ENCODE measurements at regions not wholly inside any gene's neighbourhood (a gene's known extent, or its start where the extent isn't known, plus 50 kb on each side); places are given as distances from the start of the nearest gene placed in this dataset.

DNA sequence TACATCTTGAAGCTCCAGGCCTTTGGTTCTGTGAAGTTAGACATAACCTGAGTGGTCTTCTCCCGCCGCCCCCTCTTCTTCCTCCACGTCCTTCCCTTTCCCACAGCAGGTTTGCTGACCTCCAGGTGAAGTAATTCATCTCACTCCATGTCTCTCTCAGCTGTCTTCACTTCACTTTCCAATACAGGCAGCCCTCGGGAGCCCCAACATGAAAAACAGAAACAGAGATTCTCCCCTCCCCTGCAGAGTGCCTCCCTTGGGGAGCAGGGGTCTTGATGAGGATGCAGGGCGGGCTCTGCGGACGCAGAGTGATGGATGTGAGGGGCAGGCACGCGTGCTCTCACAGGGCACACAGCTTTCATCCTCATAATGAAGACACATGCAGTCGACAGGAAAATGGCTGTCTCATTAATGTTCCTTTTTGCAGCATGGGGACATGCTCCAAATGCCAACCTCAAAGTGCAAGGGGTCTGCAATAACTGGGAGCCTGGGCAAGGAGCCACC, 95.6 kb downstream of the GPAM start:
- H3K27me3 ChIP-seq (ENCODE audit: control insufficient read depth in 2 of 2, insufficient read depth in 2 of 2, low read length in 2 of 2) = no peaks in the 10 kb centered on the region
- ChIA-PET CTCF (no interaction called here), POLR2A (no interaction called here)
- Mint-ChIP-seq H3K36me3 (no peaks in the 10 kb centered on the region), H3K4me1 (no peaks in the 10 kb centered on the region), H3K27me3 (peaks cover 3 to 33% (median 24%) of the 10 kb centered on the region in 5 donors), H3K4me3 (no peak overlapping the region), H3K27ac (no peak overlapping the region), H3K9me3 (peaks cover 0 to 1% (median 0%) of the 10 kb centered on the region in 11 donors)
- intact Hi-C loops (cut with micrococcal nuclease) = no loop called here
- no peak for ATAC-seq
- no peaks in the 10 kb centered on the region for H3K4me1 ChIP-seq (ENCODE audit: control insufficient read depth in 2 of 2, insufficient read depth in 2 of 2, low read length in 2 of 2)
- H3K36me3 ChIP-seq (ENCODE audit: control insufficient read depth in 2 of 3, insufficient read depth in 3 of 3, low read length in 3 of 3) = no peaks in the 10 kb centered on the region
- no peak overlapping the region for H3K4me3 ChIP-seq (ENCODE audit: low read length)
- H3K27ac ChIP-seq (ENCODE audit: low read depth, low read length) = no peak overlapping the region
- no peak for DNase-seq
- H3K9me3 ChIP-seq (ENCODE audit: control insufficient read depth in 2 of 3, low read length in 3 of 3) = no peaks in the 10 kb centered on the region

DNA sequence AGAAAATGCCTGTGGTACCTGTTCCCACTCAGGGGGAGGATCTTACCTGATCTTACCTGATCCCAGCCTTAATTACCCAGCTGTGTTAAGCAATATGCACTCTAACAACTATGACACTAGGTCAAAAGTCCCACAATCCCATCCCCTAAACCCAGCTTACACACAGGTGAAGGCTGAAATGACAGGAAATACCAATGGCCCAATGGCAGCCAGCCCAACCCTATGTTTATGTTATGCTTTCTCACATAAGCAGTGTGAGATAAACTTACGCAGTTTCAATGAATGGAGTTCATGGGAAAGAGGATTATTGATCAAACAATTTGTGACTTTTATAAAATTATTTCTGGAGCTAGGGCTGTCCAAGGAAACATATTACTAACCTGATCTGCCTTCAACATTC, 91.9 kb downstream of the GPAM start:
- Histone ChIP-seq H3K27me3 (ENCODE audit: control insufficient read depth in 2 of 2, insufficient read depth in 2 of 2, low read length in 2 of 2) (no peaks in the 10 kb centered on the region), H3K4me1 (ENCODE audit: control insufficient read depth in 2 of 2, insufficient read depth in 2 of 2, low read length in 2 of 2) (no peaks in the 10 kb centered on the region), H3K4me3 (ENCODE audit: low read length) (no peak overlapping the region), H3K27ac (ENCODE audit: low read depth, low read length) (no peak overlapping the region), H3K9me3 (ENCODE audit: control insufficient read depth in 2 of 3, low read length in 3 of 3) (no peaks in the 10 kb centered on the region), H3K36me3 (ENCODE audit: control insufficient read depth in 2 of 3, insufficient read depth in 3 of 3, low read length in 3 of 3) (no peaks in the 10 kb centered on the region)
- Mint-ChIP-seq H3K9me3 (peaks cover 0 to under 1% (median 0%) of the 10 kb centered on the region in 11 donors), H3K27ac (no peak overlapping the region), H3K4me3 (no peak overlapping the region), H3K27me3 (peaks cover 3 to 16% (median 7%) of the 10 kb centered on the region in 5 donors), H3K4me1 (no peaks in the 10 kb centered on the region), H3K36me3 (no peaks in the 10 kb centered on the region)
- intact Hi-C loops (cut with micrococcal nuclease) = no loop called here
- POLR2A ChIA-PET = no interaction called here
- DNase-seq (no peak), ATAC-seq (no peak)
- CTCF ChIA-PET = no interaction called here

DNA sequence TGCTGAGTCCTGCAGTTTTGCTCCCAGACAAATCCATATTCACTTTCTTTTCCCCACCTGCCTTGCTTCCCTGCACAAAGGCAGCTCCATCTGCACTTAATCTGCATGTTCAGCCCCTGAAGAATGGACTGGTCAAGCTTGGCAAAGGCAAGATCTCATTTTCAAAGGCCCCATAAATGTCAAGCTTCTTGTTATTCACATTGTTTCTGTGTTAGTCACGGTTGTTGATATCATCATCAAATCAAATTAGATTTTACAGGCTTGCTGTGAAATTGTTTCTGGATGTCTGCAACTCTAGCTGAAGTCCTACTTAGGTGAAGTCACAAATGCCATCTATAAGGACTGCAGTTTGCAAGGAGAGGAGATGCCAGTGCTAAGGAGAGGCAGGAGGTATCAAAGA, 91.0 kb downstream of the GPAM start:
- H3K27me3 ChIP-seq (ENCODE audit: control insufficient read depth in 2 of 2, insufficient read depth in 2 of 2, low read length in 2 of 2) = no peaks in the 10 kb centered on the region
- H3K27me3 Mint-ChIP-seq = peaks cover 0 to 19% (median 5%) of the 10 kb centered on the region in 5 donors
- intact Hi-C loops (cut with micrococcal nuclease) = no loop called here
- no peaks in the 10 kb centered on the region for H3K9me3 ChIP-seq (ENCODE audit: control insufficient read depth in 2 of 3, low read length in 3 of 3)
- ATAC-seq (no peak), DNase-seq (no peak)
- H3K4me1 ChIP-seq (ENCODE audit: control insufficient read depth in 2 of 2, insufficient read depth in 2 of 2, low read length in 2 of 2) = no peaks in the 10 kb centered on the region
- no peaks in the 10 kb centered on the region for H3K4me1 Mint-ChIP-seq
- H3K4me3 Mint-ChIP-seq = no peak overlapping the region
- no peak overlapping the region for H3K4me3 ChIP-seq (ENCODE audit: low read length)
- no peaks in the 10 kb centered on the region for H3K36me3 Mint-ChIP-seq
- peaks cover 0 to 3% (median 0%) of the 10 kb centered on the region in 11 donors for H3K9me3 Mint-ChIP-seq
- POLR2A ChIA-PET = no interaction called here
- no peak overlapping the region for H3K27ac Mint-ChIP-seq
- CTCF ChIA-PET = no interaction called here
- no peak overlapping the region for H3K27ac ChIP-seq (ENCODE audit: low read depth, low read length)
- no peaks in the 10 kb centered on the region for H3K36me3 ChIP-seq (ENCODE audit: control insufficient read depth in 2 of 3, insufficient read depth in 3 of 3, low read length in 3 of 3)

DNA sequence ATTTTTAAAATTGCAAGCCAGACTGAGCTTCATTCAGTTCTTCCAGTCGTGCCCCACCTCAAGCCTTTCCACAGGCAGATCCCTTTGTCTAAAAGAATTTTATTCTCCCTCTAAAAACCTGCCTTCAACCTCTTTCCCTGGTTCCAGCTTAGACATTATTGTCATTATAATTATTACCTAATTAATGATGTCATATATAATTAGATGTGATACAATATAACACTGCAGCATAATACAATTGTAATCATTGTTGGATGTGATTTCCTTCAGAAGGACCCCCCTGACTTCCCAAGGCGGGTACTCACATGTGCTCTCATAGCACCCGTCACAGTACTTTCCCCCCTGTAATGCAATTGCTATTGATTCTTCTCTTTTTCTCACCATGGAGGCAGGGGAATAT, 88.6 kb downstream of the GPAM start:
- no peak overlapping the region for H3K27ac Mint-ChIP-seq
- Histone ChIP-seq H3K9me3 (ENCODE audit: control insufficient read depth in 2 of 3, low read length in 3 of 3) (no peaks in the 10 kb centered on the region), H3K4me1 (ENCODE audit: control insufficient read depth in 2 of 2, insufficient read depth in 2 of 2, low read length in 2 of 2) (no peaks in the 10 kb centered on the region), H3K4me3 (ENCODE audit: low read length) (no peak overlapping the region), H3K27ac (ENCODE audit: low read depth, low read length) (no peak overlapping the region), H3K27me3 (ENCODE audit: control insufficient read depth in 2 of 2, insufficient read depth in 2 of 2, low read length in 2 of 2) (no peaks in the 10 kb centered on the region), H3K36me3 (ENCODE audit: control insufficient read depth in 2 of 3, insufficient read depth in 3 of 3, low read length in 3 of 3) (no peaks in the 10 kb centered on the region)
- ChIA-PET CTCF (no interaction called here), POLR2A (no interaction called here)
- H3K27me3 Mint-ChIP-seq = peaks cover 0 to 17% (median 3%) of the 10 kb centered on the region in 5 donors
- no peak for DNase-seq
- peaks cover 0 to 3% (median 0%) of the 10 kb centered on the region in 11 donors for H3K9me3 Mint-ChIP-seq
- intact Hi-C loops (cut with micrococcal nuclease) = no loop called here
- no peaks in the 10 kb centered on the region for H3K4me1 Mint-ChIP-seq
- no peak for ATAC-seq
- no peaks in the 10 kb centered on the region for H3K36me3 Mint-ChIP-seq
- no peak overlapping the region for H3K4me3 Mint-ChIP-seq

DNA sequence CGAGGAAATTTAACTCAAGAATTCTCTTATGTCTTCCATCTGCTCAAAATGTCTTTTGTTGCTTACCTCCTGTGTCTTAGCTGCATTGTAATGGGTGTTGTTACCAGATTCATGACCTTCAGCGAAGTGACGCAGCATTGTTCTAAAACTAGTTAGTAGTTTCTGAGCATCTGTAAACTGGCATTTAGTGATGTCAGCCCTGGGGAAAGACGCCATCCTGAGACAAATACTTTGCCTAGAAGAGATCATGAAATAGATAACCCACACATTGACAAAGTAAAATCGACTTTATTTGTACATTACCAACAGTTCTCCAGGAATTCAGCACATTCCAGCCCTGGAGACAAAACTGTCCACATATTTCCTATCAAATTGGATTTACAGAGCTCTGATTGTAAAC, 87.8 kb downstream of the GPAM start:
- ATAC-seq (no peak), DNase-seq (no peak)
- CTCF ChIA-PET = no interaction called here
- Histone ChIP-seq H3K4me3 (ENCODE audit: low read length) (no peak overlapping the region), H3K36me3 (ENCODE audit: control insufficient read depth in 2 of 3, insufficient read depth in 3 of 3, low read length in 3 of 3) (no peaks in the 10 kb centered on the region), H3K9me3 (ENCODE audit: control insufficient read depth in 2 of 3, low read length in 3 of 3) (no peaks in the 10 kb centered on the region), H3K4me1 (ENCODE audit: control insufficient read depth in 2 of 2, insufficient read depth in 2 of 2, low read length in 2 of 2) (no peaks in the 10 kb centered on the region), H3K27me3 (ENCODE audit: control insufficient read depth in 2 of 2, insufficient read depth in 2 of 2, low read length in 2 of 2) (no peaks in the 10 kb centered on the region), H3K27ac (ENCODE audit: low read depth, low read length) (no peak overlapping the region)
- intact Hi-C loops (cut with micrococcal nuclease) = no loop called here
- peaks cover 2 to 24% (median 3%) of the 10 kb centered on the region in 5 donors for H3K27me3 Mint-ChIP-seq
- no peaks in the 10 kb centered on the region for H3K36me3 Mint-ChIP-seq
- H3K4me3 Mint-ChIP-seq = no peak overlapping the region
- peaks cover 0 to 3% (median 0%) of the 10 kb centered on the region in 11 donors for H3K9me3 Mint-ChIP-seq
- POLR2A ChIA-PET = no interaction called here
- no peaks in the 10 kb centered on the region for H3K4me1 Mint-ChIP-seq
- H3K27ac Mint-ChIP-seq = no peak overlapping the region

DNA sequence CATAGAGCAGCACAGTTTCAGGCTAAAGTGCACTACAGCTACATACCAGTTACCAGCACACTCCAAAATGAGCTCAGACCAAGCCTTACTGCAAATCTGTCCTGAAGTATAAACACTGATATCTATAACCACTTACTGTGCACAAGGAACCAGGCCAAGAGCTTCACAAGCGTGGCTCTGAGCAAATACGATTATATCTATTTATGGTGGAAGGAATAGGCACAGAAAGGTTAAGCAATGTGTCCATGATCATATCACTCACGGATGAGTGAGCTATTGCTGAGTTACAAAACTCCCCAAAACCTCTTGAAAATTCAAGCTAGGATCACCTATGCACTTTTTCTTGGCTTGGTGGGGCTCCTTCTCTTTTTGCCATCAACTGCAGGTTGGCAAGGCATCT, 84.9 kb downstream of the GPAM start:
- POLR2A ChIA-PET = no interaction called here
- intact Hi-C loops (cut with micrococcal nuclease) = no loop called here
- Mint-ChIP-seq H3K27ac (no peak overlapping the region), H3K4me1 (no peaks in the 10 kb centered on the region), H3K27me3 (peaks cover 0 to 46% (median 21%) of the 10 kb centered on the region in 5 donors), H3K36me3 (peaks cover 0 to 6% (median 0%) of the 10 kb centered on the region in 5 donors), H3K4me3 (no peak overlapping the region), H3K9me3 (peaks cover 0 to 10% (median 3%) of the 10 kb centered on the region in 11 donors)
- CTCF ChIA-PET = interaction anchor here (0.6 kb wide), 1 partner anchor 39 kb away, joined by 4 read pairs; no protein-coding TSS in a partner anchor
- Histone ChIP-seq H3K9me3 (ENCODE audit: control insufficient read depth in 2 of 3, low read length in 3 of 3) (no peaks in the 10 kb centered on the region), H3K36me3 (ENCODE audit: control insufficient read depth in 2 of 3, insufficient read depth in 3 of 3, low read length in 3 of 3) (no peaks in the 10 kb centered on the region), H3K27ac (ENCODE audit: low read depth, low read length) (no peak overlapping the region), H3K27me3 (ENCODE audit: control insufficient read depth in 2 of 2, insufficient read depth in 2 of 2, low read length in 2 of 2) (no peaks in the 10 kb centered on the region), H3K4me3 (ENCODE audit: low read length) (no peak overlapping the region), H3K4me1 (ENCODE audit: control insufficient read depth in 2 of 2, insufficient read depth in 2 of 2, low read length in 2 of 2) (no peaks in the 10 kb centered on the region)
- no peak for ATAC-seq
- no peak for DNase-seq

Measured in naive thymus-derived CD4-positive, alpha-beta T cell (primary cell).